Esophagus muscularis mucosa (tissue), 4 donors: ENCODE measurements at regions not wholly inside any gene's neighbourhood (a gene's known extent, or its start where the extent isn't known, plus 50 kb on each side); places are given as distances from the start of the nearest gene placed in this dataset.

Source experiments
- EP300 ChIP-seq: sonication (generic); formaldehyde crosslinking; IDR thresholded peaks from one replicate; pipeline ENCODE4 v1.6.1; 2017; ENCODE audit warnings: antibody characterized with exemption
- POLR2A ChIP-seq: fragments of 450-650 bp; IDR thresholded peaks from one replicate; pipeline ENCODE4 v1.6.1; 2017; ENCODE audit warnings: antibody characterized with exemption, moderate library complexity, mild to moderate bottlenecking, low read depth
- TF ChIP-seq, protein P1 (sequence below), 3 experiments: fragments of 200-600 bp in 2 of 3; fragments of 450-650 bp in 1 of 3; sonication (generic) in 2 of 3; IDR thresholded peaks; one replicate each; pipeline ENCODE4 v1.5.1; 2017 to 2019; ENCODE audit warnings: antibody characterized with exemption in 3 of 3, mild to moderate bottlenecking in 2 of 3, moderate library complexity in 1 of 3

DNA sequence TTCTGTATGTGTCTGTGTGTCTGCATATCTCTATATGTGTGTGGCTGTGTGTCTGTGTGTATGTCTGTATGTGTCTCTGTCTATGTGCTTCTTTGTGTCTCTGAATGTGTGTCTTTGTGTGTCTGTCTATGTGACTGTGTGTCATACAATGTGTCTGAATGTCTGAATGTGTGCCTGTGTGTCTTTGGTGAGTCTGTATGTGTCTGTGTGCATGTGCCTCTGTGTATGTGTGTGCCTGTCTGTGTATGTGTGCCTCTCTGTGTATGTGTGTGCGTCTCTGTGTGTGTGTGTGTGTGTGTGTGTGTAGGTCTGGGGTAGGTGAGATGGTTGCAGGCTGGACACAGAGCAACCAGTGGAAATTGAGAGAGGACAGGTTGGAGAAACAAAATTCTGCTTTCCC, 435.3 kb downstream of the ARHGEF28 start:
- TF ChIP-seq, protein P1, sequence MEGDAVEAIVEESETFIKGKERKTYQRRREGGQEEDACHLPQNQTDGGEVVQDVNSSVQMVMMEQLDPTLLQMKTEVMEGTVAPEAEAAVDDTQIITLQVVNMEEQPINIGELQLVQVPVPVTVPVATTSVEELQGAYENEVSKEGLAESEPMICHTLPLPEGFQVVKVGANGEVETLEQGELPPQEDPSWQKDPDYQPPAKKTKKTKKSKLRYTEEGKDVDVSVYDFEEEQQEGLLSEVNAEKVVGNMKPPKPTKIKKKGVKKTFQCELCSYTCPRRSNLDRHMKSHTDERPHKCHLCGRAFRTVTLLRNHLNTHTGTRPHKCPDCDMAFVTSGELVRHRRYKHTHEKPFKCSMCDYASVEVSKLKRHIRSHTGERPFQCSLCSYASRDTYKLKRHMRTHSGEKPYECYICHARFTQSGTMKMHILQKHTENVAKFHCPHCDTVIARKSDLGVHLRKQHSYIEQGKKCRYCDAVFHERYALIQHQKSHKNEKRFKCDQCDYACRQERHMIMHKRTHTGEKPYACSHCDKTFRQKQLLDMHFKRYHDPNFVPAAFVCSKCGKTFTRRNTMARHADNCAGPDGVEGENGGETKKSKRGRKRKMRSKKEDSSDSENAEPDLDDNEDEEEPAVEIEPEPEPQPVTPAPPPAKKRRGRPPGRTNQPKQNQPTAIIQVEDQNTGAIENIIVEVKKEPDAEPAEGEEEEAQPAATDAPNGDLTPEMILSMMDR (IDR thresholded peaks at IDR 0.05): no peak
- TF ChIP-seq POLR2A (no peak), EP300 (no peak)
